SK-N-SH treated with all-trans-retinoic acid at 6 μM for 48 hours (cell line): ENCODE measurements at regions not wholly inside any gene's neighbourhood (a gene's known extent, or its start where the extent isn't known, plus 50 kb on each side); places are given as distances from the start of the nearest gene placed in this dataset.

Experiments used
- ATAC-seq: fragments of 200-7000 bp; cut with Tn5 transposase; 3 replicates; pipeline ENCODE4 v1.9.1; 2020; ENCODE audit warnings: mild to moderate bottlenecking, moderate library complexity
- BACH2 ChIP-seq: fragments of 250-450 bp; sonication (Bioruptor Pico); IDR thresholded peaks from 2 replicates; pipeline ENCODE4 v1.9.0; 2021; ENCODE audit warnings: mild to moderate bottlenecking, borderline replicate concordance
- CREB5 ChIP-seq: fragments of 250-450 bp; sonication (Bioruptor Pico); IDR thresholded peaks from 2 replicates; pipeline ENCODE4 v1.5.1; 2020; ENCODE audit warnings: low read depth, mild to moderate bottlenecking, moderate library complexity
- CSDC2 ChIP-seq: fragments of 250-450 bp; sonication (Bioruptor Pico); IDR thresholded peaks from 2 replicates; pipeline ENCODE4 v1.5.0; 2020; ENCODE audit warnings: mild to moderate bottlenecking, moderate library complexity
- CSRNP3 ChIP-seq: fragments of 250-450 bp; sonication (Bioruptor Pico); IDR thresholded peaks from 2 replicates; pipeline ENCODE4 v1.5.1; 2021; ENCODE audit warnings: mild to moderate bottlenecking, moderate library complexity
- ESRRG ChIP-seq: fragments of 250-450 bp; sonication (Bioruptor Pico); IDR thresholded peaks from 2 replicates; pipeline ENCODE4 v1.6.1; 2021; ENCODE audit warnings: mild to moderate bottlenecking
- GLIS3 ChIP-seq: fragments of 250-450 bp; sonication (Bioruptor Pico); IDR thresholded peaks from 2 replicates; pipeline ENCODE4 v1.5.0; 2020; ENCODE audit warnings: mild to moderate bottlenecking, moderate library complexity
- ISL1 ChIP-seq: fragments of 250-450 bp; sonication (Bioruptor Pico); IDR thresholded peaks from 2 replicates; pipeline ENCODE4 v2.1.2; 2022; ENCODE audit warnings: mild to moderate bottlenecking, moderate library complexity
- OSR1 ChIP-seq: fragments of 250-450 bp; sonication (Bioruptor Pico); IDR thresholded peaks from 2 replicates; pipeline ENCODE4 v1.8.0; 2022; ENCODE audit warnings: moderate library complexity, mild to moderate bottlenecking, inconsistent platforms
- PATZ1 ChIP-seq: fragments of 250-450 bp; sonication (Bioruptor Pico); IDR thresholded peaks from 2 replicates; pipeline ENCODE4 v1.8.0; 2020; ENCODE audit warnings: mild to moderate bottlenecking, moderate library complexity, borderline replicate concordance
- POU6F1 ChIP-seq: fragments of 250-450 bp; sonication (Bioruptor Pico); IDR thresholded peaks from 2 replicates; pipeline ENCODE4 v1.8.0; 2021; ENCODE audit warnings: low read depth, mild to moderate bottlenecking, moderate library complexity, borderline replicate concordance
- RARB ChIP-seq: fragments of 250-450 bp; sonication (Bioruptor Pico); IDR thresholded peaks from 2 replicates; pipeline ENCODE4 v1.8.0; 2021; ENCODE audit warnings: mild to moderate bottlenecking, moderate library complexity
- SNAI2 ChIP-seq: fragments of 250-450 bp; sonication (Bioruptor Pico); IDR thresholded peaks from 2 replicates; pipeline ENCODE4 v1.5.0; 2020; ENCODE audit warnings: mild to moderate bottlenecking, moderate library complexity
- TCF4 ChIP-seq: fragments of 250-450 bp; sonication (Bioruptor Pico); IDR thresholded peaks from 2 replicates; pipeline ENCODE4 v1.8.0; 2021; ENCODE audit warnings: mild to moderate bottlenecking, moderate library complexity, borderline replicate concordance
- TOX ChIP-seq: fragments of 250-450 bp; sonication (Bioruptor Pico); IDR thresholded peaks from 2 replicates; pipeline ENCODE4 v1.8.0; 2021; ENCODE audit warnings: mild to moderate bottlenecking, moderate library complexity, borderline replicate concordance
- ZC3H10 ChIP-seq: fragments of 250-450 bp; sonication (Bioruptor Pico); IDR thresholded peaks from 2 replicates; pipeline ENCODE4 v1.5.1; 2021; ENCODE audit warnings: mild to moderate bottlenecking, moderate library complexity
- ZFP3 ChIP-seq: fragments of 250-450 bp; sonication (Bioruptor Pico); IDR thresholded peaks from 2 replicates; pipeline ENCODE4 v1.5.0; 2020; ENCODE audit warnings: mild to moderate bottlenecking, moderate library complexity
- ZFP30 ChIP-seq: fragments of 450-650 bp; formaldehyde crosslinking; IDR thresholded peaks from 2 replicates; pipeline ENCODE4 v1.5.0; 2022; ENCODE audit warnings: mild to moderate bottlenecking, moderate library complexity
- ZNF565 ChIP-seq: fragments of 450-650 bp; formaldehyde crosslinking; conservative IDR thresholded peaks from 2 replicates; pipeline ENCODE4 v1.5.0; 2020; ENCODE audit warnings: low read depth, mild to moderate bottlenecking, moderate library complexity
- ZNF70 ChIP-seq: fragments of 450-650 bp; formaldehyde crosslinking; IDR thresholded peaks from 2 replicates; pipeline ENCODE4 v1.5.0; 2020; ENCODE audit warnings: mild to moderate bottlenecking, moderate library complexity

GRCh38 chr18:66193938-66194337, 410.0 kb downstream of the CDH19 start:
- no peak for ATAC-seq
- no peak for TF ChIP-seq SNAI2 (CRISPR knock-in tag)
- TF ChIP-seq TOX (CRISPR knock-in tag) = no peak
- TF ChIP-seq ZC3H10 (CRISPR knock-in tag) = no peak
- TF ChIP-seq ISL1 (CRISPR knock-in tag) = no peak
- TF ChIP-seq, all 23 proteins: peak for 0

GRCh38 chr18:66193394-66193793, 410.5 kb downstream of the CDH19 start:
- TF ChIP-seq PATZ1 (CRISPR knock-in tag) = no peak
- TF ChIP-seq ZNF565 (CRISPR knock-in tag) = no peak
- TF ChIP-seq ZC3H10 (CRISPR knock-in tag) = no peak
- no peak for TF ChIP-seq ZFP3 (CRISPR knock-in tag)
- no peak for ATAC-seq

- ATAC-seq = no peak
- no peak for TF ChIP-seq BACH2
- no peak for TF ChIP-seq ZNF565 (CRISPR knock-in tag)
These were observed 417.9 kb downstream of the CDH7 start for GRCh38 chr18:66168685-66169235.

- no peak for TF ChIP-seq ZFP3 (CRISPR knock-in tag)
- no peak for TF ChIP-seq BACH2
- no peak for TF ChIP-seq RARB
- no peak for TF ChIP-seq ZFP30 (CRISPR knock-in tag)
- no peak for TF ChIP-seq TOX (CRISPR knock-in tag)
- no peak for TF ChIP-seq SNAI2 (CRISPR knock-in tag)
- no peak for TF ChIP-seq ESRRG (CRISPR knock-in tag)
- no peak for TF ChIP-seq ZC3H10 (CRISPR knock-in tag)
- no peak for TF ChIP-seq CREB5
- TF ChIP-seq TCF4 (CRISPR knock-in tag) = no peak
- no peak for TF ChIP-seq OSR1 (CRISPR knock-in tag)
- no peak for TF ChIP-seq ISL1 (CRISPR knock-in tag)
- no peak for TF ChIP-seq CSDC2 (CRISPR knock-in tag)
- ATAC-seq = no peak
These were observed 417.2 kb downstream of the CDH7 start for GRCh38 chr18:66167829-66168684.

GRCh38 chr18:66160007-66160406, 409.2 kb downstream of the CDH7 start:
- no peak for TF ChIP-seq ZFP3 (CRISPR knock-in tag)
- no peak for TF ChIP-seq SNAI2 (CRISPR knock-in tag)
- no peak for TF ChIP-seq TCF4 (CRISPR knock-in tag)
- no peak for TF ChIP-seq TOX (CRISPR knock-in tag)
- no peak for TF ChIP-seq CSDC2 (CRISPR knock-in tag)
- no peak for TF ChIP-seq GLIS3 (CRISPR knock-in tag)
- no peak for TF ChIP-seq ZNF565 (CRISPR knock-in tag)
- TF ChIP-seq CREB5 = no peak
- no peak for TF ChIP-seq OSR1 (CRISPR knock-in tag)
- TF ChIP-seq BACH2 = no peak
- TF ChIP-seq ZC3H10 (CRISPR knock-in tag) = no peak
- no peak for TF ChIP-seq ISL1 (CRISPR knock-in tag)
- TF ChIP-seq ZFP30 (CRISPR knock-in tag) = no peak
- no peak for TF ChIP-seq POU6F1
- TF ChIP-seq CSRNP3 (CRISPR knock-in tag) = no peak
- no peak for TF ChIP-seq PATZ1 (CRISPR knock-in tag)
- no peak for TF ChIP-seq ZNF70 (CRISPR knock-in tag)
- TF ChIP-seq, all 23 proteins: peak for 0
- ATAC-seq = no peak
